ACC112 (cell line): ENCODE measurements at regions not wholly inside any gene's neighbourhood (a gene's known extent, or its start where the extent isn't known, plus 50 kb on each side); places are given as distances from the start of the nearest gene placed in this dataset.

Experiments
- H2AFZ ChIP-seq: fragments of 200-600 bp; sonication (generic); one replicate; pipeline ENCODE4 v1.6.0; 2017; ENCODE audit warnings: antibody characterized with exemption, low read length; ENCODE audit not compliant: unreplicated experiment
- H3K27ac ChIP-seq: fragments of 200-600 bp; sonication (generic); 2 replicates; pipeline ENCODE4 v1.5.1; 2014; ENCODE audit warnings: low read depth, mild to moderate bottlenecking, antibody characterized with exemption, low read length, moderate library complexity
- H3K27me3 ChIP-seq: fragments of 200-600 bp; sonication (generic); 2 replicates; pipeline ENCODE4 v1.6.1; 2014; ENCODE audit warnings: mild to moderate bottlenecking, antibody characterized with exemption, low read length, moderate library complexity, mixed read lengths; ENCODE audit not compliant: insufficient read depth
- H3K36me3 ChIP-seq: fragments of 200-600 bp; sonication (generic); 2 replicates; pipeline ENCODE4 v1.6.1; 2016; ENCODE audit warnings: mild to moderate bottlenecking, antibody characterized with exemption, low read length, moderate library complexity, mixed read lengths; ENCODE audit not compliant: insufficient read depth
- H3K4me1 ChIP-seq: fragments of 200-600 bp; sonication (generic); one replicate; pipeline ENCODE4 v1.6.1; 2016; ENCODE audit warnings: low read length, mixed read lengths; ENCODE audit not compliant: insufficient read depth, unreplicated experiment, control insufficient read depth
- H3K4me3 ChIP-seq: fragments of 200-600 bp; sonication (generic); 2 replicates; pipeline ENCODE4 v1.5.1; 2014; ENCODE audit warnings: mild to moderate bottlenecking, low read depth, low read length
- H3K79me2 ChIP-seq: fragments of 200-600 bp; sonication (generic); one replicate; pipeline ENCODE4 v1.6.0; 2016; ENCODE audit warnings: low read length; ENCODE audit not compliant: control insufficient read depth, unreplicated experiment, insufficient read depth

GRCh38 chr4:22072726-22073125, 124.2 kb upstream of the KCNIP4 start:
- no peak overlapping the region for H3K4me3 ChIP-seq
- no peaks in the 10 kb centered on the region for H3K27me3 ChIP-seq
- H3K27ac ChIP-seq = no peak overlapping the region
- H3K79me2 ChIP-seq = no peaks in the 10 kb centered on the region
- no peaks in the 10 kb centered on the region for H3K36me3 ChIP-seq
- H3K4me1 ChIP-seq = no peaks in the 10 kb centered on the region
- no peak overlapping the region for H2AFZ ChIP-seq

DNA sequence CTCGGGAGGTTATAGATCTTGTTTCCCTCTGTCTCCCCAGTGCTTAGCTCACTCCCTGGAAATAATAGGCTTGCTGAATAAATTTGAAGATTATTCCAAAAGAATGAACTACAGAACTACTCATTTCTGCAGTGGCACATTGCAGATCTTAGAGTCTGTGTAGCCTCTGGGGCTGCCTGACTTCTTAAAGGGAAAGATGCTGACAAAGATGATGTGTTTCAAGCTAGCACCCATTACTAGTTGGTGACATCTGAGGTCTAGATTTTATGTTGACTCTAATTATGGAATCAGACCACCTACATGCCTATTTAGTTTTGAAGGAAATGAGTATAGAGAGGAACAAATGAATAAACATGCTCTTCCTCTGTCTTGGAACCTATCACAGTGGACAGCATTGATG, 123.7 kb upstream of the KCNIP4 start:
- no peak overlapping the region for H2AFZ ChIP-seq

GRCh38 chr4:22071749-22072148, 123.2 kb upstream of the KCNIP4 start:
- no peak overlapping the region for H2AFZ ChIP-seq
- no peaks in the 10 kb centered on the region for H3K36me3 ChIP-seq
- H3K4me1 ChIP-seq = no peaks in the 10 kb centered on the region
- no peaks in the 10 kb centered on the region for H3K27me3 ChIP-seq
- H3K79me2 ChIP-seq = no peaks in the 10 kb centered on the region
- no peak overlapping the region for H3K4me3 ChIP-seq
- no peak overlapping the region for H3K27ac ChIP-seq

More for the DNA sequence above, 123.7 kb upstream of the KCNIP4 start:
- no peak overlapping the region for H3K4me3 ChIP-seq
- H3K4me1 ChIP-seq = no peaks in the 10 kb centered on the region
- no peak overlapping the region for H3K27ac ChIP-seq
- H3K36me3 ChIP-seq = no peaks in the 10 kb centered on the region
- no peaks in the 10 kb centered on the region for H3K79me2 ChIP-seq
- no peaks in the 10 kb centered on the region for H3K27me3 ChIP-seq

DNA sequence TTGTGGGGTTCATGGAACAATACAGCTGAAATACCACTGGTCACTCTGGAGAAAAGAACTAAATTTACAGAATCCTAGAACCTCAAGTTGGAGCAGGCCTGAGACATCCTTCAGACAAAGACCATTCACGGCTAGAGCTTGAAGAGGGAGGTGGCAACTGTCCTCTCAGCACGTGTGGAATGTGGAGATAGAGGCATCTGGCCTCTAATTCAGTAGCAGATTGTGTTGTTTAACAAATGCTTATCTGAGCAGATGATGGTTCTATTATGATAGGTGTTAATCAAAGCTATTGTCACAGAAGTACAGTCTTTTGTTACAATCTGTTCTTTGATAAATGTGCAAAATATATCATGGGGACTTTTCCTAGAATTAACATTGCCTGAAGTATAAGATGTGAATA, 121.7 kb upstream of the KCNIP4 start:
- Histone ChIP-seq H3K4me1 (no peaks in the 10 kb centered on the region), H3K27ac (no peak overlapping the region), H3K27me3 (no peaks in the 10 kb centered on the region; the same call in none of the 2 replicates), H2AFZ (no peak overlapping the region), H3K79me2 (no peaks in the 10 kb centered on the region), H3K4me3 (no peak overlapping the region), H3K36me3 (no peaks in the 10 kb centered on the region)

DNA sequence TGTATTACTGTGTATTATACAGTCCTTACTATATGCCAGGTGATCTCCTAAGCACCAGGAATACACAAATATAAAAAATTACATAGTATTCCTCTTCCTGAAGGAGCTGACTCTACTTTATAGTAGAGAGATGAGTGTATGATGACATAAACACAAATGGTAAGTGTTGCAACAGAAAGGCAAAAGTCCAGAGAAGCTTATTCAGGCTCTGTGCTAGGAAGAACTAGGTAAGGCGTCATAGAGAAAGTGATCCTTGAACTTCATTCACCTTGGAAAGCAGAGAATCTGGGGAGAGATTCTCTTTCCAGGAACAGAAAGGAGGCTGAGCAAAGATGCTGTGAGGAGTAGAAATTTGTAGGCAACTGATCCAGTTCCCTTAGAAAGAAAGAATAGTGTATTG, 115.0 kb upstream of the KCNIP4 start:
- peaks cover 3% of the 10 kb centered on the region for H3K27me3 ChIP-seq
- no peak overlapping the region for H3K27ac ChIP-seq
- no peak overlapping the region for H2AFZ ChIP-seq
- H3K36me3 ChIP-seq = no peaks in the 10 kb centered on the region
- no peak overlapping the region for H3K4me3 ChIP-seq
- H3K79me2 ChIP-seq = no peaks in the 10 kb centered on the region
- H3K4me1 ChIP-seq = no peaks in the 10 kb centered on the region

- Histone ChIP-seq H3K27ac (no peak overlapping the region), H3K4me1 (no peaks in the 10 kb centered on the region), H3K4me3 (no peak overlapping the region), H3K36me3 (no peaks in the 10 kb centered on the region), H3K79me2 (no peaks in the 10 kb centered on the region), H3K27me3 (peaks cover 3% of the 10 kb centered on the region), H2AFZ (no peak overlapping the region)
Measured at GRCh38 chr4:22062676-22063075, 114.1 kb upstream of the KCNIP4 start.

DNA sequence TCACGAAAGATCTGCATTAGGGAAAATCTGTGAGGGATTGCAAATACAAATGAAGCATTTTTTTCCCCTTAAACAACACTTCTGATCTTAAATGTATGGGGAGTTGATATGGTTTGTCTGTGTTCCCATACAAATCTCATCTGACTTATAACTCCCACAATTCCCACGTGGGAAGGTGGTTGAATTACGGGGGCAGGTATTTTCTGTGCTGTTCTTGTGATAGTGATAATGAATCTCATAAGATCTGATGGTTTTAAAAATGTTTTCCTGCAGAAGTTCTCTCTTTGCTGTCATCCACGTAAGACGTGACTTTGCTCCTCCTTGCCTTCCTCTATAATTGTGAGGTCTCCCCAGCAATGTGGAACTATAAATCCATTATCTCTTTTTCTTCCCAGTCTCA, 107.4 kb upstream of the KCNIP4 start:
- Histone ChIP-seq H2AFZ (no peak overlapping the region), H3K4me1 (no peaks in the 10 kb centered on the region), H3K27ac (no peak overlapping the region), H3K36me3 (no peaks in the 10 kb centered on the region), H3K27me3 (0 out of 2 replicates have a peak, but pooled peaks cover 3% of the 10 kb centered on the region), H3K4me3 (no peak overlapping the region), H3K79me2 (no peaks in the 10 kb centered on the region)

- H3K79me2 ChIP-seq = no peaks in the 10 kb centered on the region
- H3K4me1 ChIP-seq = no peaks in the 10 kb centered on the region
- no peaks in the 10 kb centered on the region for H3K36me3 ChIP-seq
- H2AFZ ChIP-seq = no peak overlapping the region
- H3K27me3 ChIP-seq = no peaks in the 10 kb centered on the region
- H3K27ac ChIP-seq = no peak overlapping the region
- H3K4me3 ChIP-seq = no peak overlapping the region
Measured at GRCh38 chr4:22052076-22052475, 103.5 kb upstream of the KCNIP4 start.

DNA sequence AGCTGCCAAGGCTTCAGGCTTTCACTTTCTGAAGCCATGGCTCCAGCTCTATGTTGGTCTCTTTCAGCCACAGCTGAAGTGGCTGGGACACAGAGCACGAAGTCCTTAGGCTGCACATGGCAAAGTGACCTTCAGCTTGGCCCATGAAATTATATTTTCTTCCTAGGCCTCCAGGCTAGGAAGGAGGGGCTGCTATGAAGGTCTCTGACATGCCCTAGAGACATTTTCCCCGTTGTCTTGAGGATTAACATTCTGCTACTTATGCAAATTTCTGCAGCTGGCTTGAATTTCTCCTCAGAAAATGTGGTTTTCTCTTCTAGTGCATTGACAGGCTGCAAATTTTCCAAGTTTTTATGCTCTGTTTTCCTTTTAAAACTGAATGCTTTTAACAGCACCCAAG, 99.8 kb upstream of the KCNIP4 start:
- Histone ChIP-seq H3K79me2 (no peaks in the 10 kb centered on the region), H3K36me3 (no peaks in the 10 kb centered on the region), H3K27ac (no peak overlapping the region), H3K4me3 (no peak overlapping the region), H3K4me1 (no peaks in the 10 kb centered on the region), H2AFZ (no peak overlapping the region), H3K27me3 (no peaks in the 10 kb centered on the region)

GRCh38 chr4:22047793-22048192, 99.2 kb upstream of the KCNIP4 start:
- no peaks in the 10 kb centered on the region for H3K79me2 ChIP-seq
- no peak overlapping the region for H3K4me3 ChIP-seq
- H3K4me1 ChIP-seq = no peaks in the 10 kb centered on the region
- H3K27me3 ChIP-seq = no peaks in the 10 kb centered on the region
- no peak overlapping the region for H2AFZ ChIP-seq
- H3K27ac ChIP-seq = no peak overlapping the region
- H3K36me3 ChIP-seq = no peaks in the 10 kb centered on the region

DNA sequence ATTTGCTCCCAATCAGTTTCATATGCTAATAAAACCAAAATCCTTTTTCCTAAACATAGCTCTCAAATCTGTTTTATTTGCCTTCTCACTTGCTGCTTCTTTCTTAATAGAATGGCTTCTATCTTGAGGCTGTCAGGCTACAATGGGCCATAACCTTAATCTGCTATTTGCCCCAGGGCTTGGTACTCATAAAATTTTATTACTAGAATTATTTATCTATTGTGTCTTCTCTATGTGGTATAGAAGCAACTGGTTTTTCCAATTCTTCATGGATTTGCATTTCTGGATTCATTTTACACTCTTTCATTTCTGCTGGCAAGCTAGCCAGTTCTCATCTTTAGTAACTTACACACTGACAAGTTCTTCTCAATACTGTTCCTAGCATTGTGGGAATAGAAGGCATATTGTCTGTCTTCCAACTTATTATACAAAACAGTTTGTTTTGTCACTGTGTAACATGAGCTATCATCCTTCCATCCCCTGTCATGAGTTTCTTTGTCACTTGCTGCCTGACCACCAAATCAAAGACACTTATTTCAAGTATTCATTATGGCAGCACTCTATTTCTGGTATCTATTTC, 96.6 kb upstream of the KCNIP4 start:
- H3K4me3 ChIP-seq = no peak overlapping the region
- no peaks in the 10 kb centered on the region for H3K4me1 ChIP-seq
- H2AFZ ChIP-seq = no peak overlapping the region
- no peaks in the 10 kb centered on the region for H3K36me3 ChIP-seq
- H3K79me2 ChIP-seq = no peaks in the 10 kb centered on the region
- H3K27ac ChIP-seq = no peak overlapping the region
- peaks cover 8% of the 10 kb centered on the region; the same call in 1 of the 2 replicates for H3K27me3 ChIP-seq
